ENCODE measurements at regions not wholly inside any gene's neighbourhood (a gene's known extent, or its start where the extent isn't known, plus 50 kb on each side); places are given as distances from the start of the nearest gene placed in this dataset.

GRCh38 chr5:105689596-105689995 lies 1981.1 kb downstream of the EFNA5 start:
- Histone ChIP-seq H3K4me1 (ENCODE audit: control insufficient read depth, extremely low read depth, insufficient read depth, low read length) (no peaks in the 10 kb centered on the region), H3K9ac (ENCODE audit: control insufficient read depth, extremely low read depth, insufficient read depth, low read length) (no peak overlapping the region), H3K9me1 (ENCODE audit: control insufficient read depth, extremely low read depth, insufficient read depth, low read length) (no peaks in the 10 kb centered on the region), H3K4me3 (ENCODE audit: control insufficient read depth in 2 of 3, extremely low read depth in 1 of 3, insufficient read depth in 2 of 3, low read depth in 1 of 3, low read length in 3 of 3) (no peak overlapping the region), H4K20me1 (ENCODE audit: control insufficient read depth, extremely low read depth, insufficient read depth, low read length) (no peaks in the 10 kb centered on the region), H3K36me3 (ENCODE audit: control insufficient read depth in 2 of 2, extremely low read depth in 1 of 2, insufficient read depth in 2 of 2, low read length in 2 of 2) (no peaks in the 10 kb centered on the region), H3K79me2 (ENCODE audit: control insufficient read depth, insufficient read depth, low read length) (no peaks in the 10 kb centered on the region), H3K27ac (ENCODE audit: control insufficient read depth, insufficient read depth, low read length) (no peak overlapping the region), H2AFZ (ENCODE audit: control insufficient read depth, low read length) (no peak overlapping the region), H3K9me3 (ENCODE audit: control insufficient read depth, low read depth, low read length) (no peaks in the 10 kb centered on the region), H3K4me2 (ENCODE audit: control insufficient read depth, extremely low read depth, insufficient read depth, low read depth, low read length) (no peak overlapping the region), H3K27me3 (ENCODE audit: control insufficient read depth, extremely low read depth, insufficient read depth, low read length) (no peaks in the 10 kb centered on the region)
- dilution Hi-C loops (cut with MboI; ENCODE audit: extremely low pct_ligation_motif_present, low sequenced_read_pairs): no loop called here
- no peak for FAIRE-seq
- TF ChIP-seq EZH2 (IDR thresholded peaks at IDR 0.05; ENCODE audit: low read length): no peak
- TF ChIP-seq CTCF (optimal IDR thresholded peaks at IDR 0.05 in 1 of 3, IDR thresholded peaks at IDR 0.05 in 1 of 3, conservative IDR thresholded peaks at IDR 0.05 in 1 of 3; ENCODE audit: extremely low read depth in 1 of 3, insufficient read depth in 2 of 3, low read length in 3 of 3): no peak
- DNase-seq (ENCODE audit: low read depth, low spot score): no peak

- FAIRE-seq: no peak
- TF ChIP-seq CTCF (optimal IDR thresholded peaks at IDR 0.05 in 1 of 3, IDR thresholded peaks at IDR 0.05 in 1 of 3, conservative IDR thresholded peaks at IDR 0.05 in 1 of 3; ENCODE audit: extremely low read depth in 1 of 3, insufficient read depth in 2 of 3, low read length in 3 of 3) (no peak), EZH2 (IDR thresholded peaks at IDR 0.05; ENCODE audit: low read length) (no peak)
- H3K4me3 ChIP-seq (ENCODE audit: control insufficient read depth in 2 of 3, extremely low read depth in 1 of 3, insufficient read depth in 2 of 3, low read depth in 1 of 3, low read length in 3 of 3): no peak overlapping the region
These were observed 1982.4 kb downstream of the EFNA5 start for GRCh38 chr5:105688227-105688792.

More at GRCh38 chr5:105688227-105688792, 1982.4 kb downstream of the EFNA5 start:
- Histone ChIP-seq H3K9me1 (ENCODE audit: control insufficient read depth, extremely low read depth, insufficient read depth, low read length) (no peaks in the 10 kb centered on the region), H3K9ac (ENCODE audit: control insufficient read depth, extremely low read depth, insufficient read depth, low read length) (no peak overlapping the region), H2AFZ (ENCODE audit: control insufficient read depth, low read length) (no peak overlapping the region), H3K79me2 (ENCODE audit: control insufficient read depth, insufficient read depth, low read length) (no peaks in the 10 kb centered on the region), H3K4me1 (ENCODE audit: control insufficient read depth, extremely low read depth, insufficient read depth, low read length) (no peaks in the 10 kb centered on the region), H3K27ac (ENCODE audit: control insufficient read depth, insufficient read depth, low read length) (no peak overlapping the region), H3K9me3 (ENCODE audit: control insufficient read depth, low read depth, low read length) (no peaks in the 10 kb centered on the region), H3K36me3 (ENCODE audit: control insufficient read depth in 2 of 2, extremely low read depth in 1 of 2, insufficient read depth in 2 of 2, low read length in 2 of 2) (no peaks in the 10 kb centered on the region), H3K4me2 (ENCODE audit: control insufficient read depth, extremely low read depth, insufficient read depth, low read depth, low read length) (no peak overlapping the region), H3K27me3 (ENCODE audit: control insufficient read depth, extremely low read depth, insufficient read depth, low read length) (no peaks in the 10 kb centered on the region), H4K20me1 (ENCODE audit: control insufficient read depth, extremely low read depth, insufficient read depth, low read length) (no peaks in the 10 kb centered on the region)
- DNase-seq (ENCODE audit: low read depth, low spot score): no peak
- dilution Hi-C loops (cut with MboI; ENCODE audit: extremely low pct_ligation_motif_present, low sequenced_read_pairs): no loop called here
